Choroid plexus epithelial cell (primary cell): ENCODE measurements at regions not wholly inside any gene's neighbourhood (a gene's known extent, or its start where the extent isn't known, plus 50 kb on each side); places are given as distances from the start of the nearest gene placed in this dataset.

Source experiments
- DNase-seq: peaks from one replicate; pipeline ENCODE4 v3.0.0-alpha.2; 2010; ENCODE audit warnings: low read depth
- H3K4me3 ChIP-seq: 2 replicates; pipeline ENCODE4 v1.5.1; 2011; ENCODE audit warnings: low read depth, mild to moderate bottlenecking, control low read depth, low read length, moderate library complexity
- TF ChIP-seq, protein P1 (sequence below): conservative IDR thresholded peaks from 2 replicates; pipeline ENCODE4 v1.5.1; 2011; ENCODE audit warnings: low read depth, mild to moderate bottlenecking, control low read depth, inconsistent platforms, low read length, moderate library complexity

DNA sequence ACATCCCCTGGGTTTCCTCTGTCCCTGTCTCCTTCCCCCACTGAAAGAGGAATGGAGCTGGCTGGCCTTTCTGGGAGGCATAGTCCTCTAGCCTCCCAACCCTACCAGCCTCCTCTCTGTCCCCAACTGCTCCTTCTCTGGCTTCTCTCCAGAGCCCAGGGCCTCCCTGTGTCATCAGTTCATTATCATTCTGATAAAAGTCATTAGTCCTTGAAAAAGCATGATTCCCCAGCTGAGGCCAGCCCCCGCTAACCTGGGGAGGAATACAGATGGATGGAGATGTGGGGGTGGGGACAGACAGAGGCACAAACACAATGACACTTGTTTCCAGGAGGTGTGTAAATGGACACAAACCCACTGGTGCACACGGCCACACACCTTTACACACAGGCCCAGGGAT is 73.6 kb upstream of the HSPA9 start:
- DNase-seq = no peak
- H3K4me3 ChIP-seq = no peak overlapping the region
- TF ChIP-seq, protein P1, sequence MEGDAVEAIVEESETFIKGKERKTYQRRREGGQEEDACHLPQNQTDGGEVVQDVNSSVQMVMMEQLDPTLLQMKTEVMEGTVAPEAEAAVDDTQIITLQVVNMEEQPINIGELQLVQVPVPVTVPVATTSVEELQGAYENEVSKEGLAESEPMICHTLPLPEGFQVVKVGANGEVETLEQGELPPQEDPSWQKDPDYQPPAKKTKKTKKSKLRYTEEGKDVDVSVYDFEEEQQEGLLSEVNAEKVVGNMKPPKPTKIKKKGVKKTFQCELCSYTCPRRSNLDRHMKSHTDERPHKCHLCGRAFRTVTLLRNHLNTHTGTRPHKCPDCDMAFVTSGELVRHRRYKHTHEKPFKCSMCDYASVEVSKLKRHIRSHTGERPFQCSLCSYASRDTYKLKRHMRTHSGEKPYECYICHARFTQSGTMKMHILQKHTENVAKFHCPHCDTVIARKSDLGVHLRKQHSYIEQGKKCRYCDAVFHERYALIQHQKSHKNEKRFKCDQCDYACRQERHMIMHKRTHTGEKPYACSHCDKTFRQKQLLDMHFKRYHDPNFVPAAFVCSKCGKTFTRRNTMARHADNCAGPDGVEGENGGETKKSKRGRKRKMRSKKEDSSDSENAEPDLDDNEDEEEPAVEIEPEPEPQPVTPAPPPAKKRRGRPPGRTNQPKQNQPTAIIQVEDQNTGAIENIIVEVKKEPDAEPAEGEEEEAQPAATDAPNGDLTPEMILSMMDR = no peak

DNA sequence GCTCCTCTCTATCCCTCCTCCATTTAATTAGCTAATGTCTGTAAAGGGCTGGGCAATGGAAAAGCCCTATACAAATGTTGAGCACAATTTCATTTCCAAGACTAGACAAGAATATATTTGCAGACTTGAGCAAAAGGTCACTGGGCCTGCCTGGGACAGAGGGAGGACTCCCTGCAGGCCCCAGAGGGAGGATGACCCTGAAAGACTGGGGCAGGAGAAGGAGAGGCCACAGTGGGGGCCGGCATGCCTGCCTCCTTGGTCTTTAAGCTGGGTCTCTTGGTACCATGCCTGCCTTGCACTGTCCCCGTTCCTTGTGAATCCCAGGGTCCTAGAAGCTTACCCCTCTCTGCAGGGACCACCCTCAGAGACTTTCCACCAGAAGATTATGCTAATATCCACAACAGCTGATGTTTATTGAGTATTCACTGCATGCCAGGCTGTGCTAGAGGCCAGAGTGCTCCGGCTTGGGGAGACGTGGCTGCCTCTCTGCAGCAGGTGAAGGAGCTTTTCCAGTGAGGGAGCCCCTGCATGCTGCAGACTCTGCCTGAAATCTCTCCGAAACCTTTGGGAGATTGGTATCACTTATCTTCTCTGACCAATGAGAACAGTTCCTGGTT is 72.7 kb upstream of the HSPA9 start:
- TF ChIP-seq, protein P1 = no peak
- DNase-seq = no peak
- no peak overlapping the region for H3K4me3 ChIP-seq

DNA sequence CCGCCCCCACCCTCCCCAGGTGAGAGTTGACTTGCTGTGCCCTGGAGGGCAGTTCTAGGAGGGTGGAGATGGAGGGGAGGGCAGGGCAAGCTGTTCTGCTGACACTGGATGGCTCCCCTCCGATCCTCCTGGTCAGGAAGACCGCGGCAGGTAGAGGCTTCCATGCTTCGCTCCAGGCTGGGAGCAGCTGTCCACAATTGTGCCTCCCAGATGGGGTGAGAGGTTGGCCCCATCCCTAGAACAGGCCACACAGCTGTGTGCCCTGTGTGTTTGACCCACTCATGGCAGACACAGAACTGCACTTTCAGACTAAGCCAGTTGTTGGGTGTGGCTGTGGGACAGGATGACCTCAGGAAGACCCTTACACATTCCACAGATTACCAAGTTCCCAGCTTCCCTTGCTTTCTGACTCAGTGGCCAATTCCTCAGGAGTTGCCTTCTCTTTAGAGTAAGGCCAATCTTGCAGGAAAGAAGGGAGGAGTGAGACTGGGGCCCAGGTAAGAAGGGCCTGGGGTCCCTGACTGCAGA is 72.1 kb upstream of the HSPA9 start:
- DNase-seq = peak; percentile 38
- H3K4me3 ChIP-seq = no peak overlapping the region
- TF ChIP-seq, protein P1 = no peak

DNA sequence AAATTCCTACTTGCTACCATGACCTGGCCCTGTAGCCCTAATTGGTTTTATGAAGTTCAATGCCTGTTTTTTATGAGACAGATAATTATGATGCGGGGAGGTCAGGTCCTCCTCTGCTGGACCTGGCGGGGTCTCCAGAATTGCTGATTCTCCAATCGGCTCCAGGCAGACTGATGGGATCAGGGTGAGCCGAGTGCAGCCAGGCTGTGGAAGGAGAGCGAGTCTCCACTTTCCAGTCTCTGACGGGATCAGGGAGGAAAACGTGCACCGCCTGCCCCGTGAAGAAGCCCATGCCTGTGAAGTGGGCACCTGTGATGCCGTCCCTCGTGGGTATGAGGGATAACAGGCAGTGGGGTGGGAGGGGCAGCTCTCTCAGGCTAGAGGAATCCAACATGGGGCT is 71.5 kb upstream of the HSPA9 start:
- H3K4me3 ChIP-seq = no peak overlapping the region
- TF ChIP-seq, protein P1 = no peak
- DNase-seq = no peak

DNA sequence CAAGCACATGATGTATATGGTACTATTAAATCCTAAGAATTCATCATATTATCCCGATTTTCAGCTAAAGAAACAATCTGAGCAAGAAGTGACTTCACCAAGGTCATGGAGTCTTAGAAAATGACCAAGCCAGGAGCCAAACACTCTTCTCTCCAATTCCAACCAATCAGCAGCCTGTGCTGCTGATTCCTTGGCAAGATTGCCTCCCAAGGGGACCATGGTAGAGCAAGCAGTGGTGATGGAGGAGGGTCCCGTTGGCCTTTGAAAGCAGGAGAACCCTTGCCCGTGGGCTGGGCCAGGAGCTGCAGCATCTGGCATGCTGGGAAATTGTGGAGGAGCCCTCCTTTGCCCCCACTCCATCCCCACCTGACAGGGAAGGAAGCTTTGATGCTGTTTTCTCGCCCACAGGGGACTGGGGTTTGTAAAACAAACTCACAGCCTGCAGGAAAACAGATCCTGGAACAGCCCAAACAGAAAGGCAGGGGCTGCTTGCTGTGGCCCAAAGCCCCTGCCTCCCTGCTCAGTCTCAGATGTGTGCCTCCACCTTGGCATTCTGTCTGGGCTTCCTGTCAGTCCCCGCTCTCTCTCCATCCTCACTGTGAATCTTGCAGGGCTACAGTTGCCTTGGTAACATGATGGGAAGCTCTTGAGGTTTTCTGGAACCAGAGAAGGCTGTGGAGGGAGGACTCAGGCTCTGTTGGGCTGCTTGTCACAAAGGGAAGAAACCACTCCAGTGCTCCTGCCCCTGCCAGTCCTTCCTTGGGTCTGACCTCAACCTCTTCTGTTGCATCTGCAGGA is 70.8 kb upstream of the HSPA9 start:
- H3K4me3 ChIP-seq = no peak overlapping the region
- no peak for DNase-seq
- TF ChIP-seq, protein P1 = no peak

DNA sequence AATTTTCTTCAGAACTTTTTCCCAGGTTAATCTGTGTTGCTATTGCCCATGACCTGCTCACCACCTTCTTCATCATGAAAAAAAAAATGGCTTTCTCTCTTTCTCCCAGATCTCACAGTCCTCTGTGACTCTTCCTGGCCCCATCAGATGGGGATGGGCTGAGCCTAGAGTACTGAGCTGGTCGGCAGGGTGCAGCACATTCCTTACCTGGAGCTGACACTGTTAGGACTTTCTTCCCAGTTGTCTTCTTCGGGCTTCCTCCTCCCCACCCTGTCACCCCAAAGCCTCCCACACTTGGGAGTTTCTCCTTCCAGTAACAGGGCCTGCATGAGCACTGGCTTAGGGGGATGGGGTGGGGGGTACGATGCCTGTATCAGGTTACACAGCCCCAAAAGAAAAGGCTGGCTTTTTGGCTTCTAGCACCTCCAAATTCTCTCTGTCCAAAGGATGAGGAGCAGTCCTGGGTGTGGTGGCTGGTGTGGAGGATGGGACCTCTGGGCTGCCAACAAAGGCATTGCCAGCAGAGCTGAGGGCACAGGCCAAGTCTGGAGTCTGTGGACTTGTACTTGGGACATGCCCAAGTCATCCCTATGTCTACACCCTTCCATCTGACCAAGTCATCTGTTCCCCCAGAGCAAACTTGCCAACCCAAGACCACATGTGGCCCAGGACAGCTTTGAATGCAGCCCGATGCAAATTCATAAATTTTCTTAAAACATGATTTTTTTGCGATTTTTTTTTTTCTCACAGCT is 68.0 kb upstream of the HSPA9 start:
- DNase-seq = no peak
- TF ChIP-seq, protein P1 = peak; percentile 13
- no peak overlapping the region for H3K4me3 ChIP-seq
